H1 (cell line): ENCODE measurements at regions not wholly inside any gene's neighbourhood (a gene's known extent, or its start where the extent isn't known, plus 50 kb on each side); places are given as distances from the start of the nearest gene placed in this dataset.

Experiments used
- ATF2 ChIP-seq: IDR thresholded peaks from 2 replicates; pipeline ENCODE4 v1.6.1; 2012; ENCODE audit warnings: low read length, inconsistent platforms
- BRCA1 ChIP-seq: IDR thresholded peaks from 2 replicates; pipeline ENCODE4 v1.6.1; 2012; ENCODE audit warnings: low read depth, low read length, improper control_type of control experiment
- EZH2 ChIP-seq: fragments of 200-600 bp; sonication (generic); IDR thresholded peaks from 2 replicates; pipeline ENCODE4 v1.7.1; 2012; ENCODE audit warnings: low read depth, mild to moderate bottlenecking, moderate library complexity, low read length, inconsistent platforms; ENCODE audit not compliant: severe bottlenecking
- FOSL1 ChIP-seq: IDR thresholded peaks from 2 replicates; pipeline ENCODE4 v1.6.1; 2011; ENCODE audit warnings: mild to moderate bottlenecking, low read depth, low read length, moderate library complexity; ENCODE audit not compliant: insufficient read depth
- GTF2F1 ChIP-seq: IDR thresholded peaks from 2 replicates; pipeline ENCODE4 v1.6.1; 2012; ENCODE audit warnings: low read depth, low read length, improper control_type of control experiment, borderline replicate concordance
- JUND ChIP-seq: IDR thresholded peaks from 2 replicates; pipeline ENCODE4 v1.6.1; 2011; ENCODE audit warnings: mild to moderate bottlenecking, improper control_type of control experiment, low read length
- KDM1A ChIP-seq: fragments of 200-600, 300-600 bp; sonication (generic); IDR thresholded peaks from 2 replicates; pipeline ENCODE4 v1.7.1; 2016; ENCODE audit warnings: mild to moderate bottlenecking, low read length, borderline replicate concordance
- PHF8 ChIP-seq: fragments of 200-600 bp; sonication (generic); conservative IDR thresholded peaks from 2 replicates; pipeline ENCODE4 v1.7.1; 2012; ENCODE audit warnings: low read depth, mild to moderate bottlenecking, inconsistent platforms, low read length, moderate library complexity
- POLR2A ChIP-seq, 2 experiments: IDR thresholded peaks; 1 replicate in 1 of 2; 2 replicates in 1 of 2; pipeline ENCODE4 v1.6.1; 2011; ENCODE audit warnings: low read depth in 2 of 2, low read length in 2 of 2, mild to moderate bottlenecking in 2 of 2; ENCODE audit errors: control extremely low read depth in 1 of 2
- POLR2AphosphoS5 ChIP-seq: IDR thresholded peaks from 2 replicates; pipeline ENCODE4 v1.6.1; 2011; ENCODE audit warnings: low read depth, low read length
- RNF2 ChIP-seq: fragments of 200-900, 300-1000 bp; sonication (generic); IDR thresholded peaks from 2 replicates; pipeline ENCODE4 v1.7.1; 2016; ENCODE audit warnings: borderline replicate concordance, low read depth, mild to moderate bottlenecking, antibody characterized with exemption, low read length; ENCODE audit not compliant: poor library complexity, severe bottlenecking; ENCODE audit errors: missing control alignments
- SIN3A ChIP-seq, 2 experiments: IDR thresholded peaks in 1 of 2; conservative IDR thresholded peaks in 1 of 2; 2 replicates each; pipeline ENCODE4 v1.6.1; 2011 to 2012; ENCODE audit warnings: low read length in 2 of 2, improper control_type of control experiment in 1 of 2, low read depth in 1 of 2, mild to moderate bottlenecking in 1 of 2
- SP1 ChIP-seq: IDR thresholded peaks from 2 replicates; pipeline ENCODE4 v1.6.1; 2011; ENCODE audit warnings: low read depth, low read length
- TF ChIP-seq, protein P1 (sequence below), 3 experiments: IDR thresholded peaks; 1 replicate in 2 of 3; 2 replicates in 1 of 3; pipeline versions ENCODE4 v1.5.1 to v1.6.1; 2011; ENCODE audit warnings: low read length in 3 of 3, mild to moderate bottlenecking in 3 of 3, inconsistent platforms in 2 of 3, low read depth in 1 of 3, moderate library complexity in 1 of 3; ENCODE audit not compliant: insufficient read depth in 1 of 3; ENCODE audit errors: control extremely low read depth in 1 of 3

DNA sequence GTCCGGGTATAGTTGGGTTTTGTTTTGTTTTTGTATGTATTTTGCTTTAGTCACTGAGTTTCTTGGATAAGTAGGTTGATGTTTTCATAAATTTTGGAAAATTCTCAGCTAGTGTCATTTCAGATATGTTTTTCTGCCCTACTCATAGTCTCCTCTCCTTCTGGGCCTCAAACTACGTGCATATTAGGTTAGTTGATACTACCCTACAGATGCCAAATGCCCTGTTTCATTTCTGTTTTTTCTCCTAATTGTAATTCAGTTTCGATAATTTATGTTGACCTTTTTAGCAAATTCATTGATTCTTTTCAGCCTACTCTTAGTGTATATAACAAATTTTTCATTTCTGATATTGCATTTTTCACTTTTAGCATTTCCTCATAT lies 268.6 kb upstream of the RGS18 start:
- TF ChIP-seq JUND: no peak
- TF ChIP-seq SIN3A (conservative IDR thresholded peaks at IDR 0.05 in 1 of 2, IDR thresholded peaks at IDR 0.05 in 1 of 2; ENCODE audit: low read depth in 1 of 2, low read length in 2 of 2): no peak
- TF ChIP-seq RNF2: no peak
- no peak for TF ChIP-seq POLR2AphosphoS5
- TF ChIP-seq POLR2A (IDR thresholded peaks at IDR 0.05; ENCODE audit: control extremely low read depth in 1 of 2, low read depth in 2 of 2, low read length in 2 of 2): no peak
- no peak for TF ChIP-seq BRCA1
- TF ChIP-seq, protein P1, sequence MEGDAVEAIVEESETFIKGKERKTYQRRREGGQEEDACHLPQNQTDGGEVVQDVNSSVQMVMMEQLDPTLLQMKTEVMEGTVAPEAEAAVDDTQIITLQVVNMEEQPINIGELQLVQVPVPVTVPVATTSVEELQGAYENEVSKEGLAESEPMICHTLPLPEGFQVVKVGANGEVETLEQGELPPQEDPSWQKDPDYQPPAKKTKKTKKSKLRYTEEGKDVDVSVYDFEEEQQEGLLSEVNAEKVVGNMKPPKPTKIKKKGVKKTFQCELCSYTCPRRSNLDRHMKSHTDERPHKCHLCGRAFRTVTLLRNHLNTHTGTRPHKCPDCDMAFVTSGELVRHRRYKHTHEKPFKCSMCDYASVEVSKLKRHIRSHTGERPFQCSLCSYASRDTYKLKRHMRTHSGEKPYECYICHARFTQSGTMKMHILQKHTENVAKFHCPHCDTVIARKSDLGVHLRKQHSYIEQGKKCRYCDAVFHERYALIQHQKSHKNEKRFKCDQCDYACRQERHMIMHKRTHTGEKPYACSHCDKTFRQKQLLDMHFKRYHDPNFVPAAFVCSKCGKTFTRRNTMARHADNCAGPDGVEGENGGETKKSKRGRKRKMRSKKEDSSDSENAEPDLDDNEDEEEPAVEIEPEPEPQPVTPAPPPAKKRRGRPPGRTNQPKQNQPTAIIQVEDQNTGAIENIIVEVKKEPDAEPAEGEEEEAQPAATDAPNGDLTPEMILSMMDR (IDR thresholded peaks at IDR 0.05; ENCODE audit: control extremely low read depth in 1 of 3, insufficient read depth in 1 of 3, low read depth in 1 of 3, low read length in 3 of 3): no peak
- no peak for TF ChIP-seq PHF8
- no peak for TF ChIP-seq FOSL1
- no peak for TF ChIP-seq SP1
- TF ChIP-seq EZH2: no peak
- TF ChIP-seq KDM1A: no peak
- TF ChIP-seq ATF2: no peak
- TF ChIP-seq GTF2F1: no peak
